MM.1S (cell line): ENCODE measurements at regions not wholly inside any gene's neighbourhood (a gene's known extent, or its start where the extent isn't known, plus 50 kb on each side); places are given as distances from the start of the nearest gene placed in this dataset.
"Not testable (repeated sequence)": the region's sequence is repeated elsewhere in the genome, so short reads cannot be mapped to it uniquely, and the experiment has no call there.

Experiments used
- DNase-seq: peaks from one replicate; pipeline ENCODE4 v3.0.0-alpha.2; 2015
- H2AFZ ChIP-seq: fragments of 300-600 bp; sonication (generic); 2 replicates; pipeline ENCODE4 v1.6.0; 2016; ENCODE audit warnings: antibody characterized with exemption, low read length
- H3F3A ChIP-seq: fragments of 300-600 bp; sonication (generic); 2 replicates; pipeline ENCODE4 v1.6.1; 2016; ENCODE audit warnings: mild to moderate bottlenecking, antibody characterized with exemption, low read length, moderate library complexity, mixed read lengths; ENCODE audit not compliant: insufficient read depth
- H3K27ac ChIP-seq: fragments of 300-600 bp; sonication (generic); 2 replicates; pipeline ENCODE4 v1.5.1; 2016; ENCODE audit warnings: mild to moderate bottlenecking, low read length
- H3K27me3 ChIP-seq: fragments of 300-600 bp; sonication (generic); replicated peaks from 2 replicates; pipeline ENCODE4 v1.6.0; 2016; ENCODE audit warnings: low read length; ENCODE audit not compliant: insufficient read depth
- H3K36me3 ChIP-seq: fragments of 300-600 bp; sonication (generic); replicated peaks from 2 replicates; pipeline ENCODE4 v1.6.1; 2016; ENCODE audit warnings: mild to moderate bottlenecking, low read length, mixed read lengths; ENCODE audit not compliant: insufficient read depth
- H3K4me1 ChIP-seq: fragments of 300-600 bp; sonication (generic); 2 replicates; pipeline ENCODE4 v1.6.1; 2016; ENCODE audit warnings: low read length, mixed read lengths
- H3K4me2 ChIP-seq: fragments of 300-600 bp; sonication (generic); 2 replicates; pipeline ENCODE4 v1.6.0; 2016; ENCODE audit warnings: low read depth, low read length
- H3K4me3 ChIP-seq: fragments of 300-600 bp; sonication (generic); 2 replicates; pipeline ENCODE4 v1.5.1; 2016; ENCODE audit warnings: low read length, mixed read lengths
- H3K79me2 ChIP-seq: fragments of 300-600 bp; sonication (generic); 2 replicates; pipeline ENCODE4 v1.6.1; 2016; ENCODE audit warnings: mixed run types, low read length, mixed read lengths
- H3K9ac ChIP-seq: fragments of 300-600 bp; sonication (generic); 2 replicates; pipeline ENCODE4 v1.6.1; 2016; ENCODE audit warnings: low read length, mixed read lengths
- H3K9me2 ChIP-seq: fragments of 300-600 bp; sonication (generic); replicated peaks from 2 replicates; pipeline ENCODE4 v1.6.1; 2016; ENCODE audit warnings: mild to moderate bottlenecking, low read length, mixed read lengths; ENCODE audit not compliant: insufficient read depth
- H3K9me3 ChIP-seq: fragments of 300-600 bp; sonication (generic); replicated peaks from 2 replicates; pipeline ENCODE4 v1.6.1; 2016; ENCODE audit warnings: mild to moderate bottlenecking, low read length, mixed read lengths; ENCODE audit not compliant: insufficient read depth
- H4K20me1 ChIP-seq: fragments of 300-600 bp; sonication (generic); 2 replicates; pipeline ENCODE4 v1.6.1; 2016; ENCODE audit warnings: mild to moderate bottlenecking, low read length, moderate library complexity, mixed read lengths; ENCODE audit not compliant: insufficient read depth
- EZH2 ChIP-seq: fragments of 300-600 bp; sonication (generic); optimal IDR thresholded peaks from 2 replicates; pipeline ENCODE3; 2017; ENCODE audit warnings: low read depth, mild to moderate bottlenecking, antibody characterized with exemption, low read length, mixed read lengths
- EZH2phosphoT487 ChIP-seq: fragments of 300-600 bp; sonication (generic); IDR thresholded peaks from 2 replicates; pipeline ENCODE4 v1.6.1; 2018; ENCODE audit warnings: antibody characterized with exemption, low read length
- TF ChIP-seq, protein P1 (sequence below): fragments of 300-600 bp; sonication (generic); IDR thresholded peaks from 2 replicates; pipeline ENCODE4 v1.5.1; 2016; ENCODE audit warnings: antibody characterized with exemption, low read length, mixed read lengths

DNA sequence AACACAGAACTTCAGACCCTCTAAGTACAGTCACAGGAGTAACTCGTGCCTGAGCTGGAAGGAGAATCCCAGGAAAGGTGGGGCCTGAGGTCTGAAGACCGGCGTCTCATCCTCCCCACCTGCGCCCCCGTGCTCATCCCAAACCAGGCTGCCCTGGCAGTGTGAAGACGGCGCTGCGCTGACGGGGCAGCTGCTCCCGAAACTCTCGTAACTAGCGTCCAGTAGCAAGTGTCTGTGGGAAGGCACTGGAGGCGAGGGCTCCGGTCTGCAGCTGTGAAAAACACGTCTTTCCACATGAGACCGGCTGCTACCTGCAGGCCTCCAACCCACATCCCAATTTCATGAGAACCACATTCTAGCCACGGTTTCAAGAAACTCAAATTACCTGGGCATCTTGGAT lies 136.6 kb upstream of the RNF32 start:
- DNase-seq: no peak
- peaks cover 24% of the 10 kb centered on the region for H3K27me3 ChIP-seq
- H3K9me2 ChIP-seq: no peaks in the 10 kb centered on the region
- H3K79me2 ChIP-seq: no peaks in the 10 kb centered on the region
- H3K9me3 ChIP-seq: no peaks in the 10 kb centered on the region
- H3K36me3 ChIP-seq: no peaks in the 10 kb centered on the region
- no peak overlapping the region for H3K9ac ChIP-seq
- H3K4me2 ChIP-seq: no peak overlapping the region
- H4K20me1 ChIP-seq: no peaks in the 10 kb centered on the region
- no peaks in the 10 kb centered on the region for H3F3A ChIP-seq
- no peaks in the 10 kb centered on the region for H3K4me1 ChIP-seq
- TF ChIP-seq EZH2 (no peak), EZH2phosphoT487 (no peak)
- TF ChIP-seq, protein P1, sequence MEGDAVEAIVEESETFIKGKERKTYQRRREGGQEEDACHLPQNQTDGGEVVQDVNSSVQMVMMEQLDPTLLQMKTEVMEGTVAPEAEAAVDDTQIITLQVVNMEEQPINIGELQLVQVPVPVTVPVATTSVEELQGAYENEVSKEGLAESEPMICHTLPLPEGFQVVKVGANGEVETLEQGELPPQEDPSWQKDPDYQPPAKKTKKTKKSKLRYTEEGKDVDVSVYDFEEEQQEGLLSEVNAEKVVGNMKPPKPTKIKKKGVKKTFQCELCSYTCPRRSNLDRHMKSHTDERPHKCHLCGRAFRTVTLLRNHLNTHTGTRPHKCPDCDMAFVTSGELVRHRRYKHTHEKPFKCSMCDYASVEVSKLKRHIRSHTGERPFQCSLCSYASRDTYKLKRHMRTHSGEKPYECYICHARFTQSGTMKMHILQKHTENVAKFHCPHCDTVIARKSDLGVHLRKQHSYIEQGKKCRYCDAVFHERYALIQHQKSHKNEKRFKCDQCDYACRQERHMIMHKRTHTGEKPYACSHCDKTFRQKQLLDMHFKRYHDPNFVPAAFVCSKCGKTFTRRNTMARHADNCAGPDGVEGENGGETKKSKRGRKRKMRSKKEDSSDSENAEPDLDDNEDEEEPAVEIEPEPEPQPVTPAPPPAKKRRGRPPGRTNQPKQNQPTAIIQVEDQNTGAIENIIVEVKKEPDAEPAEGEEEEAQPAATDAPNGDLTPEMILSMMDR: no peak
- H3K4me3 ChIP-seq: no peak overlapping the region
- no peak overlapping the region for H2AFZ ChIP-seq
- H3K27ac ChIP-seq: no peak overlapping the region

DNA sequence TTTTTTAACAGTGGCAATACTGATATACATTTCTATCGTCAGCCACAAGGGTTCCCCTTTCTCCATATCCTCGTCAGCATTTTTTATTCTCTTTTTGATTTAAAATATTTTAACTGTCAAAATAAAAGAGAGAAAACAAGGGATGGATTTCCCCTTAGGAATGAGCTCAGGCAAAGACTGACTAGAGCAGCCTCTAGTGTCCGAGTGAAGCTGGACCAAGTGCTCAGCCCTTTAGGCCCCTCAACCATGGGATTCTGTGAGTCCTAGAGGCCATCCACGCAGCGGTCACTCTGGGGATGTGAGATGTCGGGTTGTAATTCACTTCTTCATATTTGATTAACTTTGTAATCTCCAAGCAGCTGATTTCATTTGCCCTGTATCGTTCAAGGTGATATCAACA lies 137.4 kb upstream of the RNF32 start:
- TF ChIP-seq EZH2phosphoT487 (no peak), EZH2 (no peak)
- Histone ChIP-seq H3K4me3 (no peak overlapping the region), H3K27ac (no peak overlapping the region), H3K4me2 (no peak overlapping the region), H3K9me2 (no peaks in the 10 kb centered on the region), H3K9me3 (no peaks in the 10 kb centered on the region), H4K20me1 (no peaks in the 10 kb centered on the region), H3K79me2 (no peaks in the 10 kb centered on the region), H3K27me3 (peaks cover 24% of the 10 kb centered on the region), H3K4me1 (no peaks in the 10 kb centered on the region), H3F3A (no peaks in the 10 kb centered on the region), H2AFZ (no peak overlapping the region), H3K9ac (no peak overlapping the region), H3K36me3 (no peaks in the 10 kb centered on the region)
- DNase-seq: no peak

DNA sequence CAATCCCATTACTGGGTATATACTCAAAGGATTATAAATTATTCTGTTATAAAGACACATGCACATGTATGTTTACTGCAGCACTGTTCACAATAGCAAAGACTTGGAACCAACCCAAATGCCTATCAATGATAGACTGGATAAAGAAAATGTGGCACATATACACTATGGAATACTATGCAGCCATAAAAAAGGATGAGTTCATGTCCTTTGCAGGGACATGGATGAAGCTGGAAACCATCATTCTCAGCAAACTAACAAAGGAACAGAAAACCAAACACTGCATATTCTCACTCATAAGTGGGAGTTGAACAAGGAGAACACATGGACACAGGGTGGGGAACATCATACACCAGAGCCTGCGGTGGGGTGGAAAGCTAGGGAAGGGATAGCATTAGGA lies 138.8 kb upstream of the RNF32 start:
- not testable (repeated sequence) for H3K4me3 ChIP-seq, H3K4me1 ChIP-seq, H3K27ac ChIP-seq, H2AFZ ChIP-seq, DNase-seq, H3K9ac ChIP-seq, H3K9me2 ChIP-seq, H3K9me3 ChIP-seq, H3K36me3 ChIP-seq, H3F3A ChIP-seq, H3K79me2 ChIP-seq, H3K4me2 ChIP-seq, H4K20me1 ChIP-seq
- H3K27me3 ChIP-seq: peaks cover 24% of the 10 kb centered on the region

DNA sequence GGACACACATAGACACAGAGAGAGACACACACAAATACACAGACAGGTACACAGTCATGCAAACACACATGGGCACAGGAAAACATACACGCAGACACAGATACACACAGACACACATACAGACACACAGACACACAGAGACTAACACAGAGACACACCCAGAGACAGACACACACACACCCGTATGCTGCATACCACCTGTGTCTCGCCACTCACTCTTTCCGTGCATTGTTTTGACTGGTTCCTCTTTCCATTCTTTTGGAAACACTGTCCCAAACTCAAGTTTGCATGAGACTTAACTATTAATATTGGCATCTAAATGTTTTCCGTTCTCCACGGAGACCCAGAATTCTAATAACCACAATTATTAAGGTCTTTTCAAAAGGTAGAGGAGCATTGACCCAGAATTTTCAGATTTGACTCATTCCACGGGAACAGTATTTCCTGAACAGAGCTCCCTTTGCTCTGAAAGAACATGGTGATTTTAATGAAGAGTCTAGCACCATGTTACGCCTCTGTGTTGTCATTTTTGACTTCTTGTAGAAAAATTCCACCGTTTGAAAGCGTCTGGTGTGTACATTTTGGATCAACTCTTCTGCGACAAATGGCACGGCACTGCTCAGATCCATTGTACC lies 141.2 kb upstream of the RNF32 start:
- H3K4me2 ChIP-seq: no peak overlapping the region
- H3K9me3 ChIP-seq: no peaks in the 10 kb centered on the region
- no peaks in the 10 kb centered on the region for H4K20me1 ChIP-seq
- H3K9me2 ChIP-seq: no peaks in the 10 kb centered on the region
- no peak overlapping the region for H3K27ac ChIP-seq
- H3K4me3 ChIP-seq: no peak overlapping the region
- H2AFZ ChIP-seq: no peak overlapping the region
- no peak overlapping the region for H3K9ac ChIP-seq
- no peaks in the 10 kb centered on the region for H3K36me3 ChIP-seq
- no peaks in the 10 kb centered on the region for H3K4me1 ChIP-seq
- DNase-seq: no peak
- peaks cover 4% of the 10 kb centered on the region for H3K27me3 ChIP-seq
- H3F3A ChIP-seq: no peaks in the 10 kb centered on the region
- TF ChIP-seq, protein P1: no peak
- TF ChIP-seq EZH2: no peak
- no peak for TF ChIP-seq EZH2phosphoT487
- no peaks in the 10 kb centered on the region for H3K79me2 ChIP-seq
